Loucy (cell line): ENCODE measurements at regions not wholly inside any gene's neighbourhood (a gene's known extent, or its start where the extent isn't known, plus 50 kb on each side); places are given as distances from the start of the nearest gene placed in this dataset.

Experiments used
- H2AFZ ChIP-seq: fragments of 200-600 bp; sonication (generic); 2 replicates; pipeline ENCODE4 v1.6.0; 2016; ENCODE audit warnings: antibody characterized with exemption, mild to moderate bottlenecking, low read length, moderate library complexity
- H3F3A ChIP-seq: fragments of 200-600 bp; 2 replicates; pipeline ENCODE4 v1.6.0; 2016; ENCODE audit warnings: antibody characterized with exemption, low read depth, mild to moderate bottlenecking
- H3K27me3 ChIP-seq: fragments of 200-600 bp; sonication (generic); 2 replicates; pipeline ENCODE4 v1.6.1; 2014; ENCODE audit warnings: low read length, mild to moderate bottlenecking; ENCODE audit not compliant: insufficient read depth, poor library complexity, severe bottlenecking
- H3K36me3 ChIP-seq: fragments of 200-600 bp; sonication (generic); 2 replicates; pipeline ENCODE4 v1.6.1; 2016; ENCODE audit warnings: low read length; ENCODE audit not compliant: insufficient read depth
- H3K4me1 ChIP-seq: fragments of 200-600 bp; sonication (generic); 2 replicates; pipeline ENCODE4 v1.5.1; 2014; ENCODE audit warnings: low read length, mild to moderate bottlenecking; ENCODE audit not compliant: insufficient read depth, poor library complexity, severe bottlenecking
- H3K4me2 ChIP-seq: fragments of 200-600 bp; sonication (generic); 2 replicates; pipeline ENCODE4 v1.6.0; 2014; ENCODE audit warnings: antibody characterized with exemption, low read length, low read depth, mild to moderate bottlenecking; ENCODE audit not compliant: poor library complexity, severe bottlenecking
- H3K4me3 ChIP-seq: fragments of 200-600 bp; sonication (generic); 2 replicates; pipeline ENCODE4 v1.5.1; 2014; ENCODE audit warnings: low read length, mild to moderate bottlenecking, mixed read lengths; ENCODE audit not compliant: poor library complexity, severe bottlenecking
- H3K79me2 ChIP-seq: fragments of 200-600 bp; sonication (generic); 2 replicates; pipeline ENCODE4 v1.6.1; 2014; ENCODE audit warnings: low read length; ENCODE audit not compliant: insufficient read depth
- H3K9ac ChIP-seq: fragments of 200-600 bp; sonication (generic); 2 replicates; pipeline ENCODE4 v1.6.0; 2014; ENCODE audit warnings: mild to moderate bottlenecking, low read depth, low read length, moderate library complexity; ENCODE audit not compliant: poor library complexity, severe bottlenecking
- H3K9me2 ChIP-seq: fragments of 200-600 bp; sonication (generic); replicated peaks from 2 replicates; pipeline ENCODE4 v1.6.1; 2016; ENCODE audit warnings: low read depth, low read length, mixed read lengths
- H3K9me3 ChIP-seq: fragments of 200-600 bp; sonication (generic); 2 replicates; pipeline ENCODE4 v1.6.1; 2014; ENCODE audit warnings: mild to moderate bottlenecking, antibody characterized with exemption, low read length, low read depth; ENCODE audit not compliant: insufficient read depth
- H4K20me1 ChIP-seq: fragments of 200-600 bp; sonication (generic); 2 replicates; pipeline ENCODE4 v1.6.0; 2014; ENCODE audit warnings: antibody characterized with exemption, low read length, mild to moderate bottlenecking; ENCODE audit not compliant: insufficient read depth, poor library complexity, severe bottlenecking
- CTCF ChIP-seq: fragments of 200-600 bp; sonication (generic); conservative IDR thresholded peaks from 2 replicates; pipeline ENCODE4 v1.5.1; 2014; ENCODE audit warnings: mild to moderate bottlenecking, antibody characterized with exemption, low read length
- EZH2phosphoT487 ChIP-seq: fragments of 200-600 bp; IDR thresholded peaks from 2 replicates; pipeline ENCODE4 v1.6.1; 2018; ENCODE audit warnings: antibody characterized with exemption, mild to moderate bottlenecking, moderate library complexity, borderline replicate concordance

GRCh38 chr12:17950898-17951297, 139.1 kb downstream of the RERGL start:
- no peaks in the 10 kb centered on the region for H3K27me3 ChIP-seq

DNA sequence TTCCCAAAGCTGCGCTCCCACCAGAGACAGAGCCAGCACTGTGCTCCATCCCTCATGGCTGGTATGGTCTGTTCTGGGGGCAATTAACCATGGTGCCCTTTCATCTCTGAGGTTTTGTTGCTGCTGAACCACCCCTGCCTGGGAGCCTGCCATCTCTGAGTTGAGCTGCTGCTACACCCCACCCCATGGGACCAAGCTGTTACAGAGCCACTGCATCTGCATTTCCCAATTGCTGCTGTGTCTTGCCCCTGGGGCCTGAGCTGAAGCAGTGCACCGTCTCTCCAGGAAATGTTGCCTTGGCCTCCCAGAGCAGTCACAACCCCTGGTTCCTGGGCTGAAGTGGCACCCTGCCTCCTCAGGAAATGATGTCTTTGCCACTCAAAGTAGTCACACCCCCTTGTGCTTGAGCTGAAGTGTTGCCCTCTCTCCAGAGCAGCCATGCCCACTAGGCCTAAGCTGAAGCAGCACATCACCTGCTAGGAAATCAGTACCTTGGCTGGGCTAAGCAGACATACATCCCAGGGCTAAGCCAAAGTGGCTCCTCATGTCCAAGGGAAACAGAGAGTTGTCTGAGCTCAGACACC, 140.3 kb downstream of the RERGL start:
- Histone ChIP-seq H3K4me2 (no peak overlapping the region), H3K36me3 (no peaks in the 10 kb centered on the region), H3K4me1 (no peaks in the 10 kb centered on the region), H3K9me3 (no peaks in the 10 kb centered on the region), H3K27me3 (no peaks in the 10 kb centered on the region), H3K4me3 (no peak overlapping the region), H2AFZ (no peak overlapping the region), H3F3A (no peaks in the 10 kb centered on the region), H3K79me2 (no peaks in the 10 kb centered on the region), H3K9ac (no peak overlapping the region), H4K20me1 (no peaks in the 10 kb centered on the region), H3K9me2 (no peaks in the 10 kb centered on the region)
- TF ChIP-seq CTCF = no peak
- TF ChIP-seq EZH2phosphoT487 = no peak

More at GRCh38 chr12:17950898-17951297, 139.1 kb downstream of the RERGL start:
- H3K4me3 ChIP-seq = no peak overlapping the region
- no peaks in the 10 kb centered on the region for H3K9me3 ChIP-seq
- TF ChIP-seq CTCF = no peak
- no peak for TF ChIP-seq EZH2phosphoT487
- H3K9me2 ChIP-seq = no peaks in the 10 kb centered on the region
- H3K4me1 ChIP-seq = no peaks in the 10 kb centered on the region
- no peak overlapping the region for H3K4me2 ChIP-seq
- H3K36me3 ChIP-seq = no peaks in the 10 kb centered on the region
- no peaks in the 10 kb centered on the region for H3F3A ChIP-seq
- H3K79me2 ChIP-seq = no peaks in the 10 kb centered on the region
- no peak overlapping the region for H2AFZ ChIP-seq
- no peaks in the 10 kb centered on the region for H4K20me1 ChIP-seq
- H3K9ac ChIP-seq = no peak overlapping the region

GRCh38 chr12:17928708-17929366, 161.2 kb downstream of the RERGL start:
- TF ChIP-seq CTCF = no peak
- H3K4me1 ChIP-seq = no peaks in the 10 kb centered on the region
- H3K9ac ChIP-seq = no peak overlapping the region
- H3K79me2 ChIP-seq = no peaks in the 10 kb centered on the region
- no peak overlapping the region for H3K4me3 ChIP-seq
- H3F3A ChIP-seq = no peaks in the 10 kb centered on the region
- H3K9me3 ChIP-seq = no peaks in the 10 kb centered on the region
- H4K20me1 ChIP-seq = no peaks in the 10 kb centered on the region
- H3K9me2 ChIP-seq = no peaks in the 10 kb centered on the region
- H2AFZ ChIP-seq = no peak overlapping the region
- no peaks in the 10 kb centered on the region for H3K36me3 ChIP-seq
- H3K27me3 ChIP-seq = no peaks in the 10 kb centered on the region
- no peak overlapping the region for H3K4me2 ChIP-seq
